ENCODE measurements at regions not wholly inside any gene's neighbourhood (a gene's known extent, or its start where the extent isn't known, plus 50 kb on each side); places are given as distances from the start of the nearest gene placed in this dataset.

DNA sequence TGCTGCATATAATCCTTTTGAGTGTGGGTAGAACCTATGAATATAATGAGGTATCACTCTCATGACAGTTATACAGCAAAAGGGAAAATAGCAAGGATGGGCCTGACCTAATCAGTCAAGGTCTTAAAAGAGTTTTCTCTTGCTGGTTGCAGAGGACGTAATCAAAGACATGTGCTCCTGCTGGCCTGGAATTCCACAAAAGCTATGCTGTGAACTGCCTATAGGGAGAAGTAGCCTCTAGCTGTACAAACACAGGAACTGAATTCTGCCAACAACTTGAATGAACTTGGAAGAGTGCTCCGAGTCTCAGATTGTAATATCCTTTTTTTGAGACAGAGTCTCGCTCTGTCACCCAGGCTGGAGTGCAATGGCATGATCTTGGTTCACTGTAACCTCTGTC is 195.6 kb downstream of the PLK2 start:
- no peak for DNase-seq (ENCODE audit: low spot score)
- intact Hi-C loops (cut with DNase I), result no loop called here

DNA sequence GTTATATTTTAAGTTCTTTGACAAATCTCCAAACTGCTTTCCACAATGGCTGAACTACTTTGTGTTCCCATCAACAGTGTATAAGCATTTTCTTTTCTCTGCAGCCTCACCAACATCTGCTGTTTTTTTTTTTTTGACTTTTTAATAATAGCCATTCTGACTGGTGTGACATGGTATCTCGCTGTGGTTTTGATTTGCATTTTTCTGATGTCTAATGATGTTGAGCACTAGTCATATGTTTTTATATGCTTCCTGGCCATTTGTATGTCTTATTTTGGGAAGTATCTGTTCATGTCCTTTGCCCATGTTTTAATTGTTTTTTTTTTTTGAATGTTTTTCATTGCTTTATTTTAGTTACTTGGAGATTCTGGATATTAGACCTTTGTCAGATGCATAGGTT is 196.6 kb downstream of the PLK2 start:
- intact Hi-C loops (cut with DNase I), result no loop called here

DNA sequence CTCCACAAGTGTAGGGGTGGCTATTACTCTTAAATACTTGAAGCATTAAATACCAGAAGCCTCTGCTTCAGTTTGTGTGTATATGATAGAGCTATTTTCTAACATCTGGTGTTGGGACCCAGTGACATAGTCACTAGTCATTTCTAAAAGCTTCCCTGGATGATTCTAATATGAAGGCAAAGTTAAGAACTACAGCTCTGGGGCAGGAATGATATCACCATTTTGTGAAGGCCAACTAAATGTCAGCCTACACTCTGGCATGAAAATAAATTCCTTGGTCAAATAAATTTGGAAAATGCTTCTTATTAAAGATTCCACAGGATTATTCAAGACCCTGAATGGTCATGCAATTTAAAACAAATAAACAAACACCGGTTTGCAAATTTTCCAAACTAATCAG is 197.7 kb downstream of the PLK2 start:
- intact Hi-C loops (cut with DNase I), result no loop called here
- DNase-seq (ENCODE audit: low spot score), result no peak

More for the DNA sequence above, 196.6 kb downstream of the PLK2 start:
- DNase-seq (ENCODE audit: low spot score), result no peak

DNA sequence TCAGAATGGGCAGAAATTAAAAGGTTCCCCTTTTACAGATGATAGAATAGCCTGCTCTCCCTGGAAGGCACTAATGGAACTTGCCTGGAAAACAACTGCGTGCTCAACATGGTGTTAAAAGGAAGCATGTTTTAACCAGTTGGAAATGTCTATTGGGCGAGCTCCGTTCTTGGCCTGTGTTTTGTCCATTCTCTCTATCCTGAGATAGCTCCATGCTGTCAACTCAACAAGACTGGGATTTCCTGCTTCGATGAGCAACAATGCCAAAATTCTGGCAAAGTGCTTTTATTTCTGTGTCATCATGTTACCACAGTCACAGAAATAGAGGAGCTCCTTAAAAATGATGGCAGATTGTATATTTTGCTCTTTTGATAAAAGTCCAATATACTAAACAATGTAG is 198.3 kb downstream of the PLK2 start:
- no peak for DNase-seq (ENCODE audit: low spot score)
- intact Hi-C loops (cut with DNase I), result no loop called here

DNA sequence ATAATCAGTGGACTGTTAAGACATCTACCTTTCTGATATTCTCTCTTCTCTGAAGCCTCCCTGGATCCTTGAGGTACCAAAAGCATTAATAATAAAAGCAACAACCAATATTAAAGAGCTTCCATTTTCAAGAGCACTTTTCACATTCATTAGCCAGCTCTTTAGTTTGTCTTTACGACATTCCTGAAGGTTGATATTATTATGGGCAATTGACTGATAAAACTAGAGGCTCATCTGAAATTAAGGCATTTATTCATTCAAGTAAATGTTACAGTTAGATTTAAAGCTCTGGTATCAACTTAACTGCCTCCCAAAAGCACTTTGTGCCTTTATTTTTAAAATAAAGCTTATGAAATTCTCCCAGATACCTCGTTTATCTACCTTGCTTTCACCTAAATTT is 199.6 kb downstream of the PLK2 start:
- intact Hi-C loops (cut with DNase I), result no loop called here
- no peak for DNase-seq (ENCODE audit: low spot score)

DNA sequence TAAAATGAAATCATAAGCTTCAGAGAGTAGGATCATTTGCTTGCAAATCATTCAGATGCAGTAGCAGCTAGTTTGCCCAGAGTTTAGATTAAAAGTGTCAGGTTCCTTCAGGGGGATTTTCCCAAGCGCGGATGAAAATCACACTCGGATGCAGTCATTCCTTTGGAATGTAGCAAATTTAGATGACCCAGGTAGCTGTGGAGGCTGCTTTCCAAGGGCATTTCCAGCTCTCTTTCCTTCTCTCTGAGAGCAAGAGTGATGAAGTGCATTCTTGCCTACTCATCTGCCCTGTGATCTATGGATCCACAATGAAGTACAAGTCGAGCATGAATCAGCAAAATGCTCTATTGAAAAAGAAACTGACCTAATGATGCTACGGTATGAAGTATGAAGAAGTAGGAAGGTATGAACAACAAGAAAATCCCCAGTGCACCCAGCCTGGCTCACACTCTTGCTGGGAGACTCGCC is 200.2 kb downstream of the PLK2 start:
- intact Hi-C loops (cut with DNase I), result no loop called here
- DNase-seq (ENCODE audit: low spot score), result no peak

DNA sequence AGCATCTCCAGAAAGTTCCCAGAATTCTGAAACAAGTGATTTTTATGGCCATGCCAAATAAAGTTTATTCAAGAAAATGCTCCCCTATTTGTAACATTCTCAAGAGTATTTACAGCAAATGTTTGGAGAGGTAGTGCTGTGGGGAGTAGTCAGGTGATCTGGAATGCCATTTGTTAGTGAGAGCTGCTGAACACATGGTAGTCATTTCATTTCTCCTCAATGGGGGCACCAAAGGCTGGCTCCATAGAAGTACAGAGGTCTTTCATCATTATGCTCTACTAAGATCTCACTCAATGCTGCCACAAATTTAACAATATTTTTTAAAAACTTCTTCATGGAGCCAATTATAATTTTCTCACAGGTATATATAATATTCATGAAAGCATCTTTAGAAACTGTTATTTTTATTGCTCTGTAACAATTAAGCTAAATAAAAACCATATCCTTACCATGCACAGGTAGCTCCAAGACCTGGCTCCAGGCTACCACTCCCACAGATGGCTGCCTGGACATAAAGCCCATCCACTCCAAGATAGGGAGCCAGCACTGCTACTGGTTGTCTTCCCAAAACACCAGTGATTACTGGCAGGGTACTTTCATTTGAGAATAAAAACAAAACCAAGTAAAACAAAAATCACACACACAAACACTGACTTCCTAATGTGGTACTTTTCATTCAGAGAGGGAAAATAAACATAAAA is 200.8 kb downstream of the PLK2 start:
- intact Hi-C loops (cut with DNase I), result no loop called here
- DNase-seq (ENCODE audit: low spot score), result no peak

DNA sequence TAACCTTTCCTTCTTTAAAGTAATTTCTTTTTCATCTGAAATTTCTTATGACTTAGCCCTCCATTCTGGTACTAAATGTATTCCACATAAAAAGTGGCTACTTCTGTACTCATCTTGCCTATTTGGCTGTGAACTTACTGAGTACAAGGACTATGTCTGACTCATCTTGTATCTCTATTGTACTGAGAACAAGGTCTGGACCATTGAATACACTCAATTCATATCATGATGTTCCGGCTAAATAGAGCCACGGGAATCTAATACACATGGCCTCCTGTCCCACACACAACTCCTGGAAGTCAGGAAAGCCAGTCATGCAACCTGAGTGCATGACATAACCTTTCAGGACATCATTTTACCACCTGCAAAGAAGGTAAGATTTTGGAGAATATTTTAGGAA is 203.9 kb downstream of the PLK2 start:
- intact Hi-C loops (cut with DNase I), result no loop called here

DNA sequence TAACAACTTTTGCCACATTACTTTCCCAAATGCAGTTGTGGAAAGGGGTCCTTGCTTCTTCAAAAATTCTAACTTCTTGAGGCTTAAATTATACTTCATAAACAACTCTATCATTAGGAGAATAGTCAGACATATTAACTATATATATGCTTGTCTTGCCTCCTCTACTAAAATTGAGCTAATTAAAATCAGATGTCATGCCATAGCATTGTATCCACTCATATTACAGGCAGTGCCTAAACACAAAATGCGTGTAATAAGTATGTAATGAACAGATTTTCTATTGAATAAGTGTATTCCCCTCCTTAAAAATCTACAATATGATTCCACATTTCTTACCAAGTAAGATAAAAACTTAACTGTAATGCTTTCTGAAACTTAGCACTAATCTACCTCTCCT is 204.5 kb downstream of the PLK2 start:
- intact Hi-C loops (cut with DNase I), result no loop called here
- DNase-seq (ENCODE audit: low spot score), result no peak

More for the DNA sequence above, 203.9 kb downstream of the PLK2 start:
- no peak for DNase-seq (ENCODE audit: low spot score)

DNA sequence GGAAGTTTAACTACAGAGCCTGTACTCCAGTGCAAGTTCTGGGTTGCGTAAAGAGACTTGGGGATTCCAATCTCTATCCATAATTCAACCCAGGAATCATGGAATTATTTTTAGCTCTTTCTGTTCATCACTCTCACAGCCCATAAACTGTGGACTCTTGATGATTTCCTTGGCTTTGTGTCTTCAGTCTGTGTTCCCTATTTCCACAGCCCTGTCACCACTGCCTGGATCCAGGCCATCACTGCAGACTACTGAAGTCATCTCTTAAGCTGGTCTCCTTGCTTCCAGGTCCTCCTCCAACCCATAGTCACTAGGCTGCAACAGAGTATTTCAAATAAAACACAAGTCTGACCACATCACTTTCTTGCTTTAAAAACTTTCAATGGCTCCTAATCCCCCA is 211.7 kb downstream of the PLK2 start:
- no peak for DNase-seq (ENCODE audit: low spot score)
- intact Hi-C loops (cut with DNase I), result loop anchor here (5.0 kb wide), 1 partner anchor 176 kb away; no protein-coding TSS in a partner anchor

DNA sequence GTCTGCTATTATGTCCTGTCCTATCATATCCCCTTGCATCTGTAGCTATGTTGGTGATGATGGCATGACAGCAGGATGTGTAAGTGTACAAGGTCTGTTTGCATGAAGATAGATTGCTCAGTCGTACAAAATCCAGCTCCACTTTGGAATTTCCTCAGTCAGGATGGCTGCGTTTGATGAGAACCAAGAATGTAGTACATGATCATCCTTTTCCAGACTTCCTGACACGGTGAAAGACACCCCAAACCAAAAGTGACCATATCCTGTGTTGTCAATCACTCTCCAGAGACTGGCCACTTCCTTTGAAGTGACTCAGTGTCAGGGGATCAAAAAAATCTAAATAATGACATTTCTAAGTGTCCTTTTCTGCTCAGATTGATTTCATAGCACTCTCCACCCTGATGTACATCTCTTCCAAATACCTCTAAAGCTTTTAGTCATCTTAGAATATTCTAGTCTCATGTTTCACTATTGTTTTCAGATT is 213.4 kb downstream of the PLK2 start:
- intact Hi-C loops (cut with DNase I), result loop anchor here (5.0 kb wide), 1 partner anchor 174 kb away; no protein-coding TSS in a partner anchor
- DNase-seq (ENCODE audit: low spot score), result no peak

DNA sequence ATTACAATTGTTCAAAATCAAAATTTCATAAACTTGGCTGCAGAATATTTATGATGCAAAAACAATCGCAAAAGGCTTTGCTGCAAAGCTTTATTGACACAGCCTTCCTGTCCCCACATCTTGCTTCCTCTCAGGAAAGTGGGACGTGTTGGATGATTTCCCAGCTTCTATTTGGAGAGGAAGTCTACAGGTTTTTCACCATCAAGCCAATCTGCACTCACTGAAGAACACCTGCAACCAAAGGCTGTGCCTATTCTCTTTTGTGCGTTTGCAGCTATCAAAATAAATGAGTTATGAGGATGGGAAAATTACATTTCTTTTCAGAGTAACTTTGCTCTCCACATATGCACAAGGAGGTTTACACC is 214.4 kb downstream of the PLK2 start:
- DNase-seq (ENCODE audit: low spot score), result no peak
- intact Hi-C loops (cut with DNase I), result loop anchor here (1.0 to 5.0 kb wide), 2 partner anchors 28 to 173 kb away; no protein-coding TSS in a partner anchor

DNA sequence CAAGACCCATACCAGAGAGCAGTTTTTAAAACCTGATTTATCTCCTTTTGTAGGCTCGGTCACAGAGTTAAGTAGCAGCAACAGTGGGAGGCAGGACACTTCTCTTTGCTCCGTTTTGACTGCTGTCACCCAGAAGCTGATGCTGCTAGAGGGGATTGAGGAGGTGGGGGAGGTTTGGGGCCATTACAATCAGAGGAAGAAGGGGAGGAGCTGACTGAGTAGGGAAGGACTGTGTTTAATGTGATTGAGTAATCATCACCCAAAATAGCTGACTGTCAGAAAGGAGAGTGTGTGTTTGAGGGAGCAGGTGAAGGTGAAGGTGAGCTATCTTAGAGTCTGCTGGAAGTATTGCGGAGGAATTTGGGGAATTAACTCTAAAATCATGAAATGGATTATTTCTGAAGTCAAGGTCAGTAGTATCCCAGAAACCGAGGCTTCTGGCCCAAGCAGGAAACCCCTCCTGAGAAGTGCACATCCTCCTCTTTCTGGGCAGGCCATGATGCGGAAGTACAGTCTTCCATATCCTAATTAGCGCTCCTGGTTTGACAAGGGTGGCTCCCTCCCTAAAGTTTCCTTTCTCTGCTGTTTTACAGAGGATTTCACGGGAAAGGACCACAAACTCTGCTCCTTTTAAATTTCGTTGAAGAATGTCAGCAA is 214.9 kb downstream of the PLK2 start:
- no peak for DNase-seq (ENCODE audit: low spot score)
- intact Hi-C loops (cut with DNase I), result loop anchor here (1.0 to 5.0 kb wide), 3 partner anchors 28 to 212 kb away; no protein-coding TSS in a partner anchor

DNA sequence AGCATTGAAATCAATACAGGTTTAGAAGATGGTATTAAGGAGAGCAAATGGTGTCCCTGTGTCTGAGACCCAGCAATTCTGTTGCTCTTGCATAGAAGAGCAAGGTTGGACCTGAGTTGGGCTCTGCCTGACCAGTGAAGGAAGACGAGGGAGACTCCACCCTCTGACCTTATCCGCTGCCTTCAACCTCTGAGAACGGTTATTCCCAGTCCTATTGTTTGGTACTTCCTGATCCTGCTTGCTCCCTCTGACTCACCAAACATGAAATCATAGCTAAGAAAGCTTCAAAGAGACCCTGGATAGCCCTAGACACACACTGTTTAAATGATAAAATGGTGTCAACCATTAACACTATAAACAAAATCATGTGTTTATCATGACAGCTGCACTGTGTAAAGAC is 218.5 kb downstream of the PLK2 start:
- no peak for DNase-seq (ENCODE audit: low spot score)
- intact Hi-C loops (cut with DNase I), result loop anchor here (5.0 kb wide), 1 partner anchor 216 kb away; no protein-coding TSS in a partner anchor

DNA sequence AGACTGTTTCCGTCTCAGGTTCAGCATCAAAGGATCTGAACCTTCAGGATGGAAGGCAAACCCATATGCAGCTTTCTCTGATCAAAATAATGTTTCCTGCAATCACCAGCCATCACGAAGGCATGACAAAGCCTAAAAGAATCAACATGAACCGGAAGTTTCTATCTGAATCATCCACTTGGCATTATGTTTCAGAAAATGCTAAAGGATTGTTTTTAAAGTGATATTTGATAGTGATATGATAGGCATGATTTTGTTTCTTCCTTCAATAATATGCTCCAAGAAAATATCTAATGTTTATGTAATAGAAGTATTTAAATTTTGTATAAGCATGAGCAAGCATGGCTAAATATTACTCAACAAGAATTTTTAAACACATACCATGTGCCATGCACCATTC is 219.6 kb downstream of the PLK2 start:
- intact Hi-C loops (cut with DNase I), result loop anchor here (5.0 kb wide), 1 partner anchor 217 kb away; no protein-coding TSS in a partner anchor
- no peak for DNase-seq (ENCODE audit: low spot score)

DNA sequence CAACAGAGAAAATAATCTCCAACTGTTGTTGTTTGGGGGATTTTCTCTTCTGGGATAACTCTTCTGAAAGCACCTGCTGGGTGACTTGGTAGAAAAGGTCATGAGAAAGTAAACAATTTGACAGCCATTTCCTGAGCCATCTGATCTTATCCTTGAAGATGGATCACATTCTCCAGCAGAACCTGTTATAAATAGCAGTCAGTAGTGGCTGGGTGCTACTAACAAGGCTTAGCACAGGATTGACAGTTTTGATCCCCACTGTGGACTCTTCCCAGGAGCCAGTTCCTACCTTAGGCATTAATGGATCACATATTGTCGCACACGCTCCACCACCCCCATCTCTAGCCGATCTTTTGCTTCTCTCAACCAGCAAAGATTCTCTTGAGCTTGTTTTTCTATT is 220.2 kb downstream of the PLK2 start:
- intact Hi-C loops (cut with DNase I), result loop anchor here (5.0 kb wide), 1 partner anchor 218 kb away; no protein-coding TSS in a partner anchor
- no peak for DNase-seq (ENCODE audit: low spot score)

DNA sequence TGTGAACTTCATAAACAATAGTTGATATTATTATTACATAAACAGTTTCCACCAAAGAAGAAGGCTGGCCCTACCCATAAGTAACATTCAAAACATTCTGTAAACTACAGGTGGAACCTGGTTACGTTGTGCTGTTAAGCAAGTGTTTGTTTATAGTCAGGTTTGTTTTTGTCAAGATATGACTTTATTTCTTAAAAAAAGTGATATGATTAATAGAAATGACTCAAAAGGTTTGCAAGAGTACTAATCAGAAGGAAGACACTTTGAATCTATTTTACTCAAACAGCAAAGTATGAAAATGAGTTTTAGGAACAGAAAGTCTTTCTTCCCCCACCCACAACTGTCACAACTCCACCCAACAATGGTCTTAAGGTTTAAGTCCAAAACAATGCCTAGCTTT is 220.8 kb downstream of the PLK2 start:
- intact Hi-C loops (cut with DNase I), result no loop called here
- no peak for DNase-seq (ENCODE audit: low spot score)

DNA sequence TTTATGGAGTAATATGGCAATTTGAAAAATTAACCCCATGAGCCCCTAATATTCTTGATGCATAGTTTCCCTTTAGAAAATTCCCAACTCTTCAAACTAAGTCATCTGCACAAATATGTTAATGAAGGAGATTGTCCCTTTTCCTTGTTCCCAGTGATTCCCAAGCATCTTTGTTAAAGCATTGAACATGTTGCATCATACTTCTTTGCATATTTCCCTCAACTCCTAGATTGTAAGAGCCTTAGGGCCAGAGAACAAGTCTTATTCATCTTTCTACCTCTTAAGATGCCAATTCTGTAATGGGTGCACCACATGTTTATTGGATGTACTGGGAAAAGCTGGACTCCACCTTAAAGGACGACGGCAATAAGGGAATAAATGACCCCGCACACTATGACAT is 223.4 kb downstream of the PLK2 start:
- DNase-seq (ENCODE audit: low spot score), result no peak
- intact Hi-C loops (cut with DNase I), result no loop called here

DNA sequence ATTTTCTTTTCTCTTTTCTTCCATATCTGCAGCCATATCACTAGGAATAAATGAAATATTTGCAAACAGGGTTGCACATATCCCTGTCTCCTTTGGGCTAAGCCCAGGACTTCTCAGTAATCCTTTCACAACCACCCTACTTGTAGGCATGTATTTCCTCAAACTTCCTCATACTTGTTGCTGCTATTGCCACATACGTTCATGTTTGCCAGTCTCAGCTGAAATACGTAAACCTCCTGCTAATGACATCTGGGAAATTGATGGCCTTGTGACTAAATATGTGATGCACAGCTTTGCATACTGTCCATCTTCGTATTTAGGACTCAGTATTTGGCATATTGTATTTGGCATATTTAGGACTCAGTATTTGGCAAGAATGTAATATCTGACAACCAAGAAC is 224.6 kb downstream of the PLK2 start:
- DNase-seq (ENCODE audit: low spot score), result no peak
- intact Hi-C loops (cut with DNase I), result no loop called here

DNA sequence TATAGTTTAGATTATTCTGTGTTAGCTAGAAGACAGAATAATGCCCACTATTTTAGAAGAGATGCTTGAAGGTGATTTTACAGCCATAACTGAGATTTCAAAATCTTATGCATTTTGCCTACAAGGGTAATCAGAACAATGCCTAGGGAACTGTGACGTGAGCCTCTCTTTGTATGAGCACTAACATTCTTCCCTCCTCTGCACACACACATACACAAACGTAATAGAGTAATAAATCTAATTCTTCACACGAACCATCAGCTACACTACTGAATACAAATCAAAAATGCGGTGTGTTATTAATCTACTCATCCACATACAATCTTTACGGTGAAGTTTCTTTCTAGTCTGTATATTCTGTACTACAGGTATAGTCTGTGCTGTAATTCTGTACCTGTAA is 227.8 kb downstream of the PLK2 start:
- DNase-seq (ENCODE audit: low spot score), result no peak
- intact Hi-C loops (cut with DNase I), result no loop called here

DNA sequence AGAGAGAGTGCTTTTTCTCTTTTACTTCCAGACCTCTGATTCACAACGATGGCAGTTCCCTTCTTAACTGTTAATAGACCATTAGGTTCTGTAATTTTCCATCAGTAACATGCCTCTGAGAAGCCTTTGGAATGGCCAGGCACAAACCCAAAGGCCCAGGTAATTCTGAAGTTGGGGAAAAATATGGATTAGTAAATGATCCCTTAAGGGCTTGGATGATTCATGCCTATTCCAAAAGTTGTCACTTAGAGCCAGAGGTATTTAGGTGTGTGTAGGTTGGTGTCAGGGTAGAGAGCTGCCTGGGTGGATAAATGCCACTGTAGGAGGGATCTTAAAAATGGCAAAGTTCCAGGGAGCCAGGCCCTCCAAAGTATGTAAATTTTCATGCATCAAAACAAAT is 228.8 kb downstream of the PLK2 start:
- no peak for DNase-seq (ENCODE audit: low spot score)
- intact Hi-C loops (cut with DNase I), result no loop called here
